GM23338 (cell line): ENCODE measurements at regions not wholly inside any gene's neighbourhood (a gene's known extent, or its start where the extent isn't known, plus 50 kb on each side); places are given as distances from the start of the nearest gene placed in this dataset.

Experiments
- ATAC-seq: fragments of 200-7000 bp; cut with Tn5 transposase; 3 replicates; pipeline ENCODE4 v1.9.1; 2020
- DNase-seq: peaks from one replicate; pipeline ENCODE4 v3.0.0-alpha.2; 2015; ENCODE audit warnings: low spot score
- H2AFZ ChIP-seq: fragments of 200-600 bp; sonication (generic); 2 replicates; pipeline ENCODE4 v1.8.0; 2016; ENCODE audit warnings: antibody characterized with exemption, mild to moderate bottlenecking, moderate library complexity
- H3F3A ChIP-seq: fragments of 200-600 bp; sonication (generic); replicated peaks from 2 replicates; pipeline ENCODE4 v1.8.0; 2017; ENCODE audit warnings: antibody characterized with exemption, mixed run types, low read depth
- H3K27ac ChIP-seq: fragments of 200-600 bp; sonication (generic); 2 replicates; pipeline ENCODE4 v1.6.1; 2016; ENCODE audit warnings: low read depth
- H3K27me3 ChIP-seq: fragments of 200-600 bp; sonication (generic); 2 replicates; pipeline ENCODE4 v1.8.0; 2016; ENCODE audit warnings: mild to moderate bottlenecking, mixed run types, moderate library complexity; ENCODE audit not compliant: insufficient read depth
- H3K36me3 ChIP-seq: fragments of 200-600 bp; sonication (generic); 2 replicates; pipeline ENCODE4 v1.8.0; 2016; ENCODE audit warnings: mild to moderate bottlenecking; ENCODE audit not compliant: insufficient read depth
- H3K4me1 ChIP-seq: fragments of 200-600 bp; sonication (generic); 2 replicates; pipeline ENCODE4 v1.8.0; 2016; ENCODE audit warnings: mild to moderate bottlenecking, moderate library complexity; ENCODE audit not compliant: insufficient read depth
- H3K4me2 ChIP-seq: fragments of 200-600 bp; sonication (generic); 2 replicates; pipeline ENCODE4 v1.7.1; 2017; ENCODE audit warnings: mixed run types
- H3K4me3 ChIP-seq: fragments of 200-600 bp; sonication (generic); 2 replicates; pipeline ENCODE4 v1.6.1; 2016; ENCODE audit warnings: mixed run types
- H3K79me2 ChIP-seq: fragments of 200-600 bp; sonication (generic); replicated peaks from 2 replicates; pipeline ENCODE4 v1.8.0; 2017; ENCODE audit warnings: mild to moderate bottlenecking; ENCODE audit not compliant: insufficient read depth
- H3K9me2 ChIP-seq: fragments of 200-600 bp; sonication (generic); 2 replicates; pipeline ENCODE4 v1.8.0; 2017; ENCODE audit not compliant: insufficient read depth
- H4K20me1 ChIP-seq: fragments of 200-600 bp; sonication (generic); replicated peaks from 2 replicates; pipeline ENCODE4 v1.8.0; 2017; ENCODE audit warnings: mild to moderate bottlenecking; ENCODE audit not compliant: insufficient read depth
- H3K27ac Mint-ChIP-seq: 2 replicates; pipeline ENCODE4 v1.8.0; 2020; ENCODE audit warnings: inconsistent platforms, mild to moderate bottlenecking, moderate library complexity, mixed read lengths
- H3K27me3 Mint-ChIP-seq: 3 replicates; pipeline ENCODE4 v1.8.0; 2022; ENCODE audit warnings: low read depth, mild to moderate bottlenecking, moderate library complexity, mixed read lengths, inconsistent platforms; ENCODE audit not compliant: insufficient read depth, poor library complexity
- H3K36me3 Mint-ChIP-seq: 3 replicates; pipeline ENCODE4 v1.8.0; 2021; ENCODE audit warnings: low read depth, mild to moderate bottlenecking, inconsistent platforms, moderate library complexity, mixed read lengths
- H3K4me1 Mint-ChIP-seq: 3 replicates; pipeline ENCODE4 v1.8.0; 2020; ENCODE audit warnings: mild to moderate bottlenecking, inconsistent platforms, mixed read lengths
- H3K4me3 Mint-ChIP-seq: 3 replicates; pipeline ENCODE4 v1.8.0; 2021; ENCODE audit warnings: moderate library complexity, mild to moderate bottlenecking, inconsistent platforms, mixed read lengths
- H3K9me3 Mint-ChIP-seq: 3 replicates; pipeline ENCODE4 v1.8.0; 2020; ENCODE audit warnings: moderate library complexity, mild to moderate bottlenecking, inconsistent platforms, mixed read lengths
- EZH2 ChIP-seq: fragments of 200-600 bp; sonication (generic); IDR thresholded peaks from one replicate; pipeline ENCODE4 v1.8.0; 2017; ENCODE audit warnings: antibody characterized with exemption, mild to moderate bottlenecking, low read depth; ENCODE audit not compliant: unreplicated experiment
- JUNB ChIP-seq: IDR thresholded peaks from one replicate; pipeline ENCODE4 v1.6.1; 2016; ENCODE audit warnings: antibody characterized with exemption; ENCODE audit not compliant: unreplicated experiment
- NANOG ChIP-seq: IDR thresholded peaks from 2 replicates; pipeline ENCODE4 v1.6.1; 2016; ENCODE audit warnings: antibody characterized with exemption, borderline replicate concordance
- STAT1 ChIP-seq: IDR thresholded peaks from one replicate; pipeline ENCODE4 v1.6.1; 2016; ENCODE audit warnings: antibody characterized with exemption; ENCODE audit not compliant: unreplicated experiment
- ZNF114 ChIP-seq: fragments of 250-450 bp; sonication (Bioruptor Pico); IDR thresholded peaks from 2 replicates; pipeline ENCODE4 v1.5.0; 2020; ENCODE audit warnings: mild to moderate bottlenecking, moderate library complexity
- TF ChIP-seq, protein P1 (sequence below): fragments of 250-450 bp; sonication (Bioruptor Pico); IDR thresholded peaks from 2 replicates; pipeline ENCODE4 v1.5.0; 2020; ENCODE audit warnings: mild to moderate bottlenecking, moderate library complexity
- TF ChIP-seq, protein P2 (sequence below): IDR thresholded peaks from one replicate; pipeline ENCODE4 v1.6.1; 2018; ENCODE audit warnings: antibody characterized with exemption; ENCODE audit not compliant: unreplicated experiment

DNA sequence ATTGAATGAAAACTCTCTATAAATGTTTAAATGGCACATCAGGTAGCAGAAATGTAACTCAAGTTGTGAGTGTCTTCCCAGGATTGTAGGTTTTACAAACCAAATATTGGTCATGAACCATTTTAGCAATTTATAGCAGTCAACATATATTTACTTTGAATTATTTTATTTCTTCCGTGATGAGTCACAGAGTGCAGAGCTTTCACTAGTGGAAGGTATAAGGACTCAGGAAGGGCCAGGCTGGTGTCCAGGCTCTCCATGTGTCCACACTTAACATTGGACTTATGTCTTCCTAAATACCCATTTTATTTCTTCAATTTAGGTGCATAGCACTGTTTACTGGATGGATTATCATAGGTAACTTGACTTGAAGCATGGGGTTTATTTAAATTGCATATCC lies 120.9 kb downstream of the OLIG3 start (continued):
- TF ChIP-seq, protein P1, sequence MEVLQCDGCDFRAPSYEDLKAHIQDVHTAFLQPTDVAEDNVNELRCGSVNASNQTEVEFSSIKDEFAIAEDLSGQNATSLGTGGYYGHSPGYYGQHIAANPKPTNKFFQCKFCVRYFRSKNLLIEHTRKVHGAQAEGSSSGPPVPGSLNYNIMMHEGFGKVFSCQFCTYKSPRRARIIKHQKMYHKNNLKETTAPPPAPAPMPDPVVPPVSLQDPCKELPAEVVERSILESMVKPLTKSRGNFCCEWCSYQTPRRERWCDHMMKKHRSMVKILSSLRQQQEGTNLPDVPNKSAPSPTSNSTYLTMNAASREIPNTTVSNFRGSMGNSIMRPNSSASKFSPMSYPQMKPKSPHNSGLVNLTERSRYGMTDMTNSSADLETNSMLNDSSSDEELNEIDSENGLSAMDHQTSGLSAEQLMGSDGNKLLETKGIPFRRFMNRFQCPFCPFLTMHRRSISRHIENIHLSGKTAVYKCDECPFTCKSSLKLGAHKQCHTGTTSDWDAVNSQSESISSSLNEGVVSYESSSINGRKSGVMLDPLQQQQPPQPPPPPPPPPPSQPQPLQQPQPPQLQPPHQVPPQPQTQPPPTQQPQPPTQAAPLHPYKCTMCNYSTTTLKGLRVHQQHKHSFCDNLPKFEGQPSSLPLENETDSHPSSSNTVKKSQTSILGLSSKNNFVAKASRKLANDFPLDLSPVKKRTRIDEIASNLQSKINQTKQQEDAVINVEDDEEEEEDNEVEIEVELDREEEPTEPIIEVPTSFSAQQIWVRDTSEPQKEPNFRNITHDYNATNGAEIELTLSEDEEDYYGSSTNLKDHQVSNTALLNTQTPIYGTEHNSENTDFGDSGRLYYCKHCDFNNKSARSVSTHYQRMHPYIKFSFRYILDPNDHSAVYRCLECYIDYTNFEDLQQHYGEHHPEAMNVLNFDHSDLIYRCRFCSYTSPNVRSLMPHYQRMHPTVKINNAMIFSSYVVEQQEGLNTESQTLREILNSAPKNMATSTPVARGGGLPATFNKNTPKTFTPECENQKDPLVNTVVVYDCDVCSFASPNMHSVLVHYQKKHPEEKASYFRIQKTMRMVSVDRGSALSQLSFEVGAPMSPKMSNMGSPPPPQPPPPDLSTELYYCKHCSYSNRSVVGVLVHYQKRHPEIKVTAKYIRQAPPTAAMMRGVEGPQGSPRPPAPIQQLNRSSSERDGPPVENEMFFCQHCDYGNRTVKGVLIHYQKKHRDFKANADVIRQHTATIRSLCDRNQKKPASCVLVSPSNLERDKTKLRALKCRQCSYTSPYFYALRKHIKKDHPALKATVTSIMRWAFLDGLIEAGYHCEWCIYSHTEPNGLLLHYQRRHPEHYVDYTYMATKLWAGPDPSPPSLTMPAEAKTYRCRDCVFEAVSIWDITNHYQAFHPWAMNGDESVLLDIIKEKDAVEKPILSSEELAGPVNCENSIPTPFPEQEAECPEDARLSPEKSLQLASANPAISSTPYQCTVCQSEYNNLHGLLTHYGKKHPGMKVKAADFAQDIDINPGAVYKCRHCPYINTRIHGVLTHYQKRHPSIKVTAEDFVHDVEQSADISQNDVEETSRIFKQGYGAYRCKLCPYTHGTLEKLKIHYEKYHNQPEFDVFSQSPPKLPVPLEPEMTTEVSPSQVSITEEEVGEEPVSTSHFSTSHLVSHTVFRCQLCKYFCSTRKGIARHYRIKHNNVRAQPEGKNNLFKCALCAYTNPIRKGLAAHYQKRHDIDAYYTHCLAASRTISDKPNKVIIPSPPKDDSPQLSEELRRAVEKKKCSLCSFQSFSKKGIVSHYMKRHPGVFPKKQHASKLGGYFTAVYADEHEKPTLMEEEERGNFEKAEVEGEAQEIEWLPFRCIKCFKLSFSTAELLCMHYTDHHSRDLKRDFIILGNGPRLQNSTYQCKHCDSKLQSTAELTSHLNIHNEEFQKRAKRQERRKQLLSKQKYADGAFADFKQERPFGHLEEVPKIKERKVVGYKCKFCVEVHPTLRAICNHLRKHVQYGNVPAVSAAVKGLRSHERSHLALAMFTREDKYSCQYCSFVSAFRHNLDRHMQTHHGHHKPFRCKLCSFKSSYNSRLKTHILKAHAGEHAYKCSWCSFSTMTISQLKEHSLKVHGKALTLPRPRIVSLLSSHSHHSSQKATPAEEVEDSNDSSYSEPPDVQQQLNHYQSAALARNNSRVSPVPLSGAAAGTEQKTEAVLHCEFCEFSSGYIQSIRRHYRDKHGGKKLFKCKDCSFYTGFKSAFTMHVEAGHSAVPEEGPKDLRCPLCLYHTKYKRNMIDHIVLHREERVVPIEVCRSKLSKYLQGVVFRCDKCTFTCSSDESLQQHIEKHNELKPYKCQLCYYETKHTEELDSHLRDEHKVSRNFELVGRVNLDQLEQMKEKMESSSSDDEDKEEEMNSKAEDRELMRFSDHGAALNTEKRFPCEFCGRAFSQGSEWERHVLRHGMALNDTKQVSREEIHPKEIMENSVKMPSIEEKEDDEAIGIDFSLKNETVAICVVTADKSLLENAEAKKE (CRISPR knock-in tag): no peak
- no peak for TF ChIP-seq STAT1
- TF ChIP-seq, protein P2, sequence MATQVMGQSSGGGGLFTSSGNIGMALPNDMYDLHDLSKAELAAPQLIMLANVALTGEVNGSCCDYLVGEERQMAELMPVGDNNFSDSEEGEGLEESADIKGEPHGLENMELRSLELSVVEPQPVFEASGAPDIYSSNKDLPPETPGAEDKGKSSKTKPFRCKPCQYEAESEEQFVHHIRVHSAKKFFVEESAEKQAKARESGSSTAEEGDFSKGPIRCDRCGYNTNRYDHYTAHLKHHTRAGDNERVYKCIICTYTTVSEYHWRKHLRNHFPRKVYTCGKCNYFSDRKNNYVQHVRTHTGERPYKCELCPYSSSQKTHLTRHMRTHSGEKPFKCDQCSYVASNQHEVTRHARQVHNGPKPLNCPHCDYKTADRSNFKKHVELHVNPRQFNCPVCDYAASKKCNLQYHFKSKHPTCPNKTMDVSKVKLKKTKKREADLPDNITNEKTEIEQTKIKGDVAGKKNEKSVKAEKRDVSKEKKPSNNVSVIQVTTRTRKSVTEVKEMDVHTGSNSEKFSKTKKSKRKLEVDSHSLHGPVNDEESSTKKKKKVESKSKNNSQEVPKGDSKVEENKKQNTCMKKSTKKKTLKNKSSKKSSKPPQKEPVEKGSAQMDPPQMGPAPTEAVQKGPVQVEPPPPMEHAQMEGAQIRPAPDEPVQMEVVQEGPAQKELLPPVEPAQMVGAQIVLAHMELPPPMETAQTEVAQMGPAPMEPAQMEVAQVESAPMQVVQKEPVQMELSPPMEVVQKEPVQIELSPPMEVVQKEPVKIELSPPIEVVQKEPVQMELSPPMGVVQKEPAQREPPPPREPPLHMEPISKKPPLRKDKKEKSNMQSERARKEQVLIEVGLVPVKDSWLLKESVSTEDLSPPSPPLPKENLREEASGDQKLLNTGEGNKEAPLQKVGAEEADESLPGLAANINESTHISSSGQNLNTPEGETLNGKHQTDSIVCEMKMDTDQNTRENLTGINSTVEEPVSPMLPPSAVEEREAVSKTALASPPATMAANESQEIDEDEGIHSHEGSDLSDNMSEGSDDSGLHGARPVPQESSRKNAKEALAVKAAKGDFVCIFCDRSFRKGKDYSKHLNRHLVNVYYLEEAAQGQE: no peak
- no peak for TF ChIP-seq NANOG
- TF ChIP-seq JUNB: no peak

DNA sequence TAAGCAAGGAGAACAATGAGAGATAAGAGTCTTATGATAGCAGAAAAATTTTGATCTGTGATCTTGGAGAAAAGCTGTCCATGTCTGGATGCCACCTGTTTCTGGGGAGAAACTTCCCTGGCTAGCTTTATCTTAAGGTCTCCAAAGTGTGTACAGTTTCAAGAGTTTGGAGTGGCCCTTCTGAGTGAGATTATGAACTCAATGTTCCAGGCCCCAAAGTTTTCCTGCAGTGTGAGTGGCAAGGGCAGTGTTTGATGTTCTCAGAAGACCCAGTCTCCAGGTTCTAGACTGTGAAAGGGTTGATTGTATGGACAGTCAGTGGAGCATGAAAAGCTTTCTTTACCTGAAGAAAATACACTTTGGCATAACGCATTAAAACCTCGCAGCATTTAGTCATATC lies 121.7 kb downstream of the OLIG3 start:
- Histone ChIP-seq H3K4me3 (no peak overlapping the region), H2AFZ (no peak overlapping the region), H4K20me1 (no peaks in the 10 kb centered on the region), H3K27me3 (no peaks in the 10 kb centered on the region), H3K9me2 (peaks cover 5% of the 10 kb centered on the region; the same call in 1 of the 2 replicates), H3K4me1 (no peaks in the 10 kb centered on the region; the same call in 1 of the 2 replicates), H3F3A (no peaks in the 10 kb centered on the region), H3K36me3 (no peaks in the 10 kb centered on the region), H3K79me2 (no peaks in the 10 kb centered on the region), H3K4me2 (no peak overlapping the region), H3K27ac (no peak overlapping the region)
- ATAC-seq (no peak), DNase-seq (no peak)
- H3K4me3 Mint-ChIP-seq: no peak overlapping the region
- no peaks in the 10 kb centered on the region for H3K27me3 Mint-ChIP-seq
- no peaks in the 10 kb centered on the region for H3K9me3 Mint-ChIP-seq
- no peak overlapping the region for H3K27ac Mint-ChIP-seq
- no peaks in the 10 kb centered on the region for H3K36me3 Mint-ChIP-seq
- peaks cover 15% of the 10 kb centered on the region for H3K4me1 Mint-ChIP-seq
- TF ChIP-seq, protein P2: no peak
- TF ChIP-seq EZH2 (no peak), NANOG (no peak), STAT1 (no peak), ZNF114 (no peak)
